H1 (cell line): ENCODE measurements at regions not wholly inside any gene's neighbourhood (a gene's known extent, or its start where the extent isn't known, plus 50 kb on each side); places are given as distances from the start of the nearest gene placed in this dataset.

Experiments
- CTCF ChIA-PET: fragments of 300-600 bp; sonication (Branson Sonifier 250); formaldehyde crosslinking; loops from one replicate; lab custom pipeline; 2021; ENCODE audit not compliant: partially characterized antibody; lab: Charles Lee
- POLR2A ChIA-PET: fragments of 300-600 bp; sonication (Branson Sonifier 250); formaldehyde crosslinking; loops from one replicate; lab custom pipeline; 2021; ENCODE audit warnings: inconsistent platforms; ENCODE audit not compliant: partially characterized antibody; lab: Charles Lee
- DNase-seq, 2 experiments: peaks; one replicate each; pipeline versions ENCODE4 v3.0.0 to v3.0.0-alpha.2; 2010 to 2022; ENCODE audit warnings: low spot score in 2 of 2, low read depth in 1 of 2, mixed read lengths in 1 of 2
- FAIRE-seq: peaks from 2 replicates; lab custom pipeline; 2011; peaks lifted over from hg19 to GRCh38; lab: Jason Lieb, UNC
- H2AFZ ChIP-seq: 2 replicates; pipeline ENCODE4 v1.8.1; 2012; ENCODE audit warnings: low read length, inconsistent platforms
- H2AK5ac ChIP-seq: 2 replicates; pipeline ENCODE4 v1.6.1; 2013; ENCODE audit warnings: low read depth, low read length
- H2BK120ac ChIP-seq: replicated peaks from 2 replicates; pipeline ENCODE3; 2013; ENCODE audit warnings: low read depth, low read length, inconsistent platforms
- H2BK12ac ChIP-seq: 2 replicates; pipeline ENCODE4 v1.6.1; 2013; ENCODE audit warnings: low read depth, low read length
- H2BK15ac ChIP-seq: 2 replicates; pipeline ENCODE4 v1.6.1; 2013; ENCODE audit warnings: low read length
- H2BK20ac ChIP-seq: 2 replicates; pipeline ENCODE4 v1.6.1; 2013; ENCODE audit warnings: low read length
- H2BK5ac ChIP-seq: 2 replicates; pipeline ENCODE4 v1.6.1; 2013; ENCODE audit warnings: low read depth, low read length
- H3K14ac ChIP-seq: 2 replicates; pipeline ENCODE4 v1.6.1; 2013; ENCODE audit warnings: inconsistent platforms; ENCODE audit not compliant: insufficient read length
- H3K18ac ChIP-seq: 2 replicates; pipeline ENCODE4 v1.6.1; 2013; ENCODE audit warnings: low read length; ENCODE audit errors: extremely low read depth
- H3K23ac ChIP-seq: 2 replicates; pipeline ENCODE4 v1.6.1; 2013; ENCODE audit warnings: inconsistent platforms; ENCODE audit not compliant: insufficient read length
- H3K23me2 ChIP-seq: 2 replicates; pipeline ENCODE4 v1.6.1; 2013; ENCODE audit warnings: low read depth, low read length
- H3K27ac ChIP-seq: 2 replicates; pipeline ENCODE4 v1.6.1; 2011; ENCODE audit warnings: low read depth, low read length, inconsistent platforms
- H3K27me3 ChIP-seq, 4 experiments: replicated peaks in 1 of 4; 1 replicate in 1 of 4; 2 replicates in 3 of 4; pipeline versions ENCODE4 v1.6.1 to v1.8.1; 2011 to 2013; ENCODE audit warnings: low read length in 3 of 4, mild to moderate bottlenecking in 3 of 4, inconsistent platforms in 2 of 4, mixed read lengths in 2 of 4, moderate library complexity in 1 of 4; ENCODE audit not compliant: control insufficient read depth in 3 of 4, insufficient read depth in 3 of 4; ENCODE audit errors: extremely low read depth in 1 of 4
- H3K36me3 ChIP-seq, 4 experiments: 2 replicates each; pipeline versions ENCODE4 v1.6.1 to v1.8.1; 2011 to 2013; ENCODE audit warnings: mild to moderate bottlenecking in 4 of 4, low read length in 3 of 4, moderate library complexity in 2 of 4, control low read depth in 1 of 4, inconsistent platforms in 1 of 4; ENCODE audit not compliant: insufficient read depth in 4 of 4, control insufficient read depth in 2 of 4
- H3K4ac ChIP-seq: replicated peaks from 2 replicates; pipeline ENCODE3; 2013; ENCODE audit warnings: low read length, low read depth, mixed read lengths, inconsistent platforms; ENCODE audit not compliant: insufficient read length
- H3K4me1 ChIP-seq, 4 experiments: replicated peaks in 1 of 4; 1 replicate in 1 of 4; 2 replicates in 3 of 4; pipeline versions ENCODE4 v1.6.1 to v1.8.1; 2011 to 2013; ENCODE audit warnings: low read length in 3 of 4, inconsistent platforms in 2 of 4, mixed read lengths in 1 of 4; ENCODE audit not compliant: insufficient read depth in 4 of 4, control insufficient read depth in 3 of 4
- H3K4me2 ChIP-seq, 2 experiments: 2 replicates each; pipeline versions ENCODE4 v1.6.1 to v1.8.1; 2011 to 2013; ENCODE audit warnings: low read depth in 2 of 2, low read length in 2 of 2, control low read depth in 1 of 2, inconsistent platforms in 1 of 2, mild to moderate bottlenecking in 1 of 2; ENCODE audit not compliant: insufficient read depth in 1 of 2
- H3K4me3 ChIP-seq, 4 experiments: fragments of 200-600, 300-600 bp in 1 of 4; sonication (generic), shearing (Covaris generic), sonication (Bioruptor Twin) in 1 of 4; 2 replicates each; pipeline versions ENCODE4 v1.5.1 to v1.8.1; 2011 to 2016; ENCODE audit warnings: low read length in 4 of 4, low read depth in 3 of 4, control low read depth in 2 of 4, inconsistent platforms in 2 of 4, mild to moderate bottlenecking in 2 of 4, mixed read lengths in 1 of 4, moderate library complexity in 1 of 4; ENCODE audit not compliant: insufficient read depth in 2 of 4; ENCODE audit errors: extremely low read depth in 1 of 4
- H3K56ac ChIP-seq: replicated peaks from 2 replicates; pipeline ENCODE3; 2013; ENCODE audit warnings: low read depth, mild to moderate bottlenecking, mixed read lengths, low read length, inconsistent platforms; ENCODE audit not compliant: insufficient read length
- H3K79me1 ChIP-seq: 2 replicates; pipeline ENCODE4 v1.6.1; 2013; ENCODE audit warnings: low read depth, low read length, control low read depth
- H3K79me2 ChIP-seq, 2 experiments: 2 replicates each; pipeline versions ENCODE4 v1.6.1 to v1.8.1; 2012 to 2013; ENCODE audit warnings: low read length in 2 of 2, mild to moderate bottlenecking in 2 of 2, inconsistent platforms in 1 of 2; ENCODE audit not compliant: insufficient read depth in 2 of 2, control insufficient read depth in 1 of 2
- H3K9ac ChIP-seq, 4 experiments: replicated peaks in 1 of 4; 1 replicate in 1 of 4; 2 replicates in 3 of 4; pipeline versions ENCODE4 v1.6.1 to v1.8.1; 2011 to 2013; ENCODE audit warnings: low read depth in 3 of 4, low read length in 3 of 4, control low read depth in 2 of 4, mild to moderate bottlenecking in 2 of 4, moderate library complexity in 2 of 4, inconsistent platforms in 1 of 4; ENCODE audit errors: extremely low read depth in 1 of 4
- H3K9me3 ChIP-seq, 2 experiments: 2 replicates each; pipeline versions ENCODE4 v1.6.1 to v1.8.1; 2012 to 2013; ENCODE audit warnings: mild to moderate bottlenecking in 2 of 2, moderate library complexity in 2 of 2, control low read depth in 1 of 2, inconsistent platforms in 1 of 2, low read depth in 1 of 2, low read length in 1 of 2, mixed read lengths in 1 of 2; ENCODE audit not compliant: insufficient read depth in 2 of 2
- H4K20me1 ChIP-seq, 2 experiments: replicated peaks in 1 of 2; 2 replicates each; pipeline versions ENCODE3 to v1.8.1; 2011 to 2013; ENCODE audit warnings: inconsistent platforms in 2 of 2, low read length in 2 of 2, mild to moderate bottlenecking in 1 of 2; ENCODE audit not compliant: insufficient read depth in 2 of 2, control insufficient read depth in 1 of 2
- H4K5ac ChIP-seq: 2 replicates; pipeline ENCODE4 v1.6.1; 2013; ENCODE audit warnings: low read length, low read depth, mixed read lengths, inconsistent platforms; ENCODE audit not compliant: insufficient read length
- H4K8ac ChIP-seq: 2 replicates; pipeline ENCODE4 v1.8.0; 2013; ENCODE audit warnings: mild to moderate bottlenecking, moderate library complexity, low read length, inconsistent platforms; ENCODE audit not compliant: insufficient read depth; ENCODE audit errors: extremely low read depth
- H4K91ac ChIP-seq: replicated peaks from 2 replicates; pipeline ENCODE3; 2013; ENCODE audit warnings: low read length, mixed read lengths, inconsistent platforms; ENCODE audit not compliant: insufficient read length
- EZH2 ChIP-seq: fragments of 200-600 bp; sonication (generic); IDR thresholded peaks from 2 replicates; pipeline ENCODE4 v1.7.1; 2012; ENCODE audit warnings: low read depth, mild to moderate bottlenecking, moderate library complexity, low read length, inconsistent platforms; ENCODE audit not compliant: severe bottlenecking
- FOSL1 ChIP-seq: IDR thresholded peaks from 2 replicates; pipeline ENCODE4 v1.6.1; 2011; ENCODE audit warnings: mild to moderate bottlenecking, low read depth, low read length, moderate library complexity; ENCODE audit not compliant: insufficient read depth
- KDM4A ChIP-seq: IDR thresholded peaks from one replicate; pipeline ENCODE4 v1.7.1; 2012; ENCODE audit warnings: low read depth, mild to moderate bottlenecking, moderate library complexity, low read length, inconsistent platforms; ENCODE audit not compliant: severe bottlenecking
- KDM5A ChIP-seq: fragments of 200-600 bp; IDR thresholded peaks from 2 replicates; pipeline ENCODE4 v1.7.1; 2012; ENCODE audit warnings: mild to moderate bottlenecking, low read length, inconsistent platforms, mixed read lengths
- MAX ChIP-seq: IDR thresholded peaks from 2 replicates; pipeline ENCODE4 v1.6.1; 2012; ENCODE audit warnings: inconsistent platforms
- NANOG ChIP-seq: IDR thresholded peaks from 2 replicates; pipeline ENCODE4 v1.6.1; 2011; ENCODE audit warnings: low read length, low read depth, mild to moderate bottlenecking, inconsistent platforms; ENCODE audit not compliant: insufficient read depth, poor library complexity, severe bottlenecking
- PHF8 ChIP-seq: fragments of 200-600 bp; sonication (generic); conservative IDR thresholded peaks from 2 replicates; pipeline ENCODE4 v1.7.1; 2012; ENCODE audit warnings: low read depth, mild to moderate bottlenecking, inconsistent platforms, low read length, moderate library complexity
- SIRT6 ChIP-seq: IDR thresholded peaks from one replicate; pipeline ENCODE4 v1.7.1; 2012; ENCODE audit warnings: low read length, inconsistent platforms
- WGBS, 2 experiments: shearing (Covaris generic) in 1 of 2; methylation state at CpG; one replicate each; pipeline versions ENCODE4 v1.1.6 to v1.1.7; 2013 to 2015; ENCODE audit warnings: low lambda C conversion rate in 2 of 2, mixed read lengths in 2 of 2, inconsistent platforms in 1 of 2, low coverage in 1 of 2, missing lambda C conversion rate in 1 of 2; ENCODE audit not compliant: insufficient replicate concordance in 2 of 2, insufficient coverage in 1 of 2, insufficient read length in 1 of 2; ENCODE audit errors: extremely low coverage in 1 of 2, missing lambda C conversion rate in 1 of 2; 5-methylcytosine and 5-hydroxymethylcytosine counted together

GRCh38 chr6:164290101-164290500, 875.6 kb downstream of the QKI start (continued):
- TF ChIP-seq KDM4A = no peak

- CTCF ChIA-PET = interaction anchor here (1.1 kb wide), 1 partner anchor 113 kb away, joined by 4 read pairs; no protein-coding TSS in a partner anchor
- Histone ChIP-seq H4K8ac (no peak overlapping the region), H3K56ac (no peak overlapping the region), H2BK12ac (no peak overlapping the region), H4K5ac (no peak overlapping the region), H2BK5ac (no peak overlapping the region), H2AFZ (no peak overlapping the region), H3K27ac (no peak overlapping the region), H3K23ac (no peak overlapping the region), H3K18ac (no peak overlapping the region), H3K79me2 (no peaks in the 10 kb centered on the region), H3K9ac (no peak overlapping the region), H3K4ac (no peak overlapping the region), H4K91ac (no peak overlapping the region), H2BK15ac (no peak overlapping the region), H3K4me2 (no peak overlapping the region), H3K36me3 (no peaks in the 10 kb centered on the region), H2AK5ac (no peak overlapping the region), H2BK20ac (no peak overlapping the region), H2BK120ac (no peak overlapping the region), H3K79me1 (no peaks in the 10 kb centered on the region), H3K14ac (no peak overlapping the region), H3K4me3 (no peak overlapping the region), H3K23me2 (no peaks in the 10 kb centered on the region), H4K20me1 (no peaks in the 10 kb centered on the region), H3K27me3 (no peaks in the 10 kb centered on the region), H3K4me1 (no peaks in the 10 kb centered on the region), H3K9me3 (no peaks in the 10 kb centered on the region; a peak in 1 of 4 replicates)
- POLR2A ChIA-PET = no interaction called here
- DNase-seq = no peak
- no peak for FAIRE-seq
- 98% methylated on average over 3 of the region's 3 CpGs; no CpG with 5 or more reads in 1 of the 2 experiments for WGBS, 2 experiments
- TF ChIP-seq MAX (no peak), FOSL1 (no peak), EZH2 (no peak), SIRT6 (no peak), KDM5A (no peak), PHF8 (no peak), NANOG (no peak)
Measured at GRCh38 chr6:164286011-164286410, 871.5 kb downstream of the QKI start.
